Fibroblast of lung (primary cell): ENCODE measurements at regions not wholly inside any gene's neighbourhood (a gene's known extent, or its start where the extent isn't known, plus 50 kb on each side); places are given as distances from the start of the nearest gene placed in this dataset.
A peak's percentile ranks its signal among the peaks of the same experiment; 100 is the strongest.

ENCODE experiments used
- DNase-seq, 2 donors: peaks; one replicate each; pipeline versions ENCODE4 v3.0.0 to v3.0.0-alpha.2; 2010; ENCODE audit warnings: low read depth in 2 of 2
- H2AFZ ChIP-seq: 2 replicates; pipeline ENCODE4 v1.5.1; 2012; ENCODE audit warnings: low read length, control low read depth, inconsistent platforms
- H3K27ac ChIP-seq: 2 replicates; pipeline ENCODE4 v1.5.1; 2011; ENCODE audit warnings: low read length, control low read depth; ENCODE audit not compliant: insufficient read depth
- H3K27me3 ChIP-seq: 2 replicates; pipeline ENCODE4 v1.5.1; 2011; ENCODE audit warnings: mild to moderate bottlenecking, low read length; ENCODE audit not compliant: control insufficient read depth, insufficient read depth
- H3K36me3 ChIP-seq: 2 replicates; pipeline ENCODE4 v1.5.1; 2011; ENCODE audit warnings: low read length; ENCODE audit not compliant: control insufficient read depth, insufficient read depth
- H3K4me1 ChIP-seq: 2 replicates; pipeline ENCODE4 v1.5.1; 2011; ENCODE audit warnings: low read length; ENCODE audit not compliant: control insufficient read depth, insufficient read depth; ENCODE audit errors: extremely low read depth
- H3K4me2 ChIP-seq: 2 replicates; pipeline ENCODE4 v1.5.1; 2011; ENCODE audit warnings: low read length, control low read depth; ENCODE audit not compliant: insufficient read depth; ENCODE audit errors: extremely low read depth
- H3K4me3 ChIP-seq, 4 experiments: fragments of 200-600 bp in 1 of 4; sonication (generic) in 1 of 4; replicated peaks in 1 of 4; 2 replicates each; pipeline ENCODE4 v1.5.1; 2011 to 2016; ENCODE audit warnings: low read length in 4 of 4, low read depth in 3 of 4, mild to moderate bottlenecking in 3 of 4, control low read depth in 2 of 4, inconsistent platforms in 1 of 4, mixed read lengths in 1 of 4; ENCODE audit not compliant: insufficient read depth in 1 of 4; ENCODE audit errors: control extremely low read depth in 1 of 4
- H3K79me2 ChIP-seq: 2 replicates; pipeline ENCODE4 v1.5.1; 2012; ENCODE audit warnings: mild to moderate bottlenecking, low read length, inconsistent platforms; ENCODE audit not compliant: control insufficient read depth, insufficient read depth
- H3K9ac ChIP-seq: 2 replicates; pipeline ENCODE4 v1.5.1; 2011; ENCODE audit warnings: mild to moderate bottlenecking, low read length, control low read depth; ENCODE audit not compliant: insufficient read depth
- H3K9me3 ChIP-seq: 2 replicates; pipeline ENCODE4 v1.5.1; 2012; ENCODE audit warnings: low read depth, low read length; ENCODE audit not compliant: control insufficient read depth, insufficient read depth
- H4K20me1 ChIP-seq: 2 replicates; pipeline ENCODE4 v1.5.1; 2011; ENCODE audit warnings: low read length; ENCODE audit not compliant: control insufficient read depth, insufficient read depth; ENCODE audit errors: extremely low read depth
- CTCF ChIP-seq, 2 donors: IDR thresholded peaks in 1 of 2; conservative IDR thresholded peaks in 1 of 2; 1 replicate in 1 of 2; 2 replicates in 1 of 2; pipeline ENCODE4 v1.5.1; 2011 to 2012; ENCODE audit warnings: low read length in 2 of 2, control low read depth in 1 of 2, inconsistent platforms in 1 of 2, low read depth in 1 of 2, mild to moderate bottlenecking in 1 of 2
- EZH2 ChIP-seq: IDR thresholded peaks from 2 replicates; pipeline ENCODE4 v1.5.1; 2012; ENCODE audit warnings: low read length, control low read depth, mild to moderate bottlenecking; ENCODE audit errors: missing control alignments

GRCh38 chr9:19720377-19720776, 68.5 kb downstream of the SLC24A2 start:
- H3K4me2 ChIP-seq: no peak overlapping the region
- DNase-seq: peak; percentile 13 to 43
- no peaks in the 10 kb centered on the region for H3K9me3 ChIP-seq
- H2AFZ ChIP-seq: no peak overlapping the region
- H3K27me3 ChIP-seq: no peaks in the 10 kb centered on the region
- H3K36me3 ChIP-seq: no peaks in the 10 kb centered on the region
- H3K79me2 ChIP-seq: no peaks in the 10 kb centered on the region
- TF ChIP-seq EZH2 (no peak), CTCF (conservative IDR thresholded peaks at IDR 0.05 in 1 of 2, IDR thresholded peaks at IDR 0.05 in 1 of 2; ENCODE audit: low read depth in 1 of 2, low read length in 2 of 2) (no peak)
- H3K4me1 ChIP-seq: no peaks in the 10 kb centered on the region
- H3K4me3 ChIP-seq: no peak overlapping the region
- no peak overlapping the region for H3K27ac ChIP-seq
- H3K9ac ChIP-seq: no peak overlapping the region
- H4K20me1 ChIP-seq: no peaks in the 10 kb centered on the region

- no peaks in the 10 kb centered on the region for H3K36me3 ChIP-seq
- TF ChIP-seq CTCF (conservative IDR thresholded peaks at IDR 0.05 in 1 of 2, IDR thresholded peaks at IDR 0.05 in 1 of 2; ENCODE audit: low read depth in 1 of 2, low read length in 2 of 2): no peak
- no peak for TF ChIP-seq EZH2
- H4K20me1 ChIP-seq: no peaks in the 10 kb centered on the region
- H3K27ac ChIP-seq: no peak overlapping the region
- no peak overlapping the region for H3K9ac ChIP-seq
- no peak for DNase-seq
- no peak overlapping the region for H2AFZ ChIP-seq
- H3K27me3 ChIP-seq: no peaks in the 10 kb centered on the region
- H3K4me2 ChIP-seq: no peak overlapping the region
- no peak overlapping the region for H3K4me3 ChIP-seq
- H3K79me2 ChIP-seq: no peaks in the 10 kb centered on the region
- H3K9me3 ChIP-seq: no peaks in the 10 kb centered on the region
- no peaks in the 10 kb centered on the region for H3K4me1 ChIP-seq
Measured at GRCh38 chr9:19703702-19704101, 85.1 kb downstream of the SLC24A2 start.

- Histone ChIP-seq H3K27me3 (no peaks in the 10 kb centered on the region), H2AFZ (no peak overlapping the region), H3K4me3 (no peak overlapping the region), H3K9ac (no peak overlapping the region), H4K20me1 (no peaks in the 10 kb centered on the region), H3K4me2 (no peak overlapping the region), H3K79me2 (no peaks in the 10 kb centered on the region), H3K27ac (no peak overlapping the region), H3K36me3 (no peaks in the 10 kb centered on the region), H3K4me1 (no peaks in the 10 kb centered on the region), H3K9me3 (no peaks in the 10 kb centered on the region)
- TF ChIP-seq EZH2 (no peak), CTCF (conservative IDR thresholded peaks at IDR 0.05 in 1 of 2, IDR thresholded peaks at IDR 0.05 in 1 of 2; ENCODE audit: low read depth in 1 of 2, low read length in 2 of 2) (no peak)
- DNase-seq: no peak
Measured at GRCh38 chr9:19701991-19702390, 86.8 kb downstream of the SLC24A2 start.
